HEK293T (cell line): ENCODE measurements at regions not wholly inside any gene's neighbourhood (a gene's known extent, or its start where the extent isn't known, plus 50 kb on each side); places are given as distances from the start of the nearest gene placed in this dataset.

ENCODE experiments used
- ARNT ChIP-seq: fragments of 450-650 bp; IDR thresholded peaks from 2 replicates; pipeline ENCODE4 v1.6.1; 2017; ENCODE audit warnings: mild to moderate bottlenecking
- CTBP1 ChIP-seq: fragments of 450-650 bp; IDR thresholded peaks from 2 replicates; pipeline ENCODE4 v1.6.1; 2016; ENCODE audit warnings: borderline replicate concordance
- ELF4 ChIP-seq: fragments of 450-650 bp; IDR thresholded peaks from 2 replicates; pipeline ENCODE4 v1.6.1; 2017; ENCODE audit warnings: antibody characterized with exemption
- FOXK2 ChIP-seq: fragments of 450-650 bp; IDR thresholded peaks from 2 replicates; pipeline ENCODE4 v1.6.1; 2016; ENCODE audit warnings: mild to moderate bottlenecking
- FOXM1 ChIP-seq: fragments of 450-650 bp; IDR thresholded peaks from 2 replicates; pipeline ENCODE4 v1.6.1; 2017; ENCODE audit warnings: mild to moderate bottlenecking, borderline replicate concordance
- HDGF ChIP-seq: fragments of 450-650 bp; IDR thresholded peaks from 2 replicates; pipeline ENCODE4 v1.6.1; 2017; ENCODE audit warnings: antibody characterized with exemption, borderline replicate concordance
- SP1 ChIP-seq: fragments of 450-650 bp; IDR thresholded peaks from 2 replicates; pipeline ENCODE4 v1.6.1; 2017
- TARDBP ChIP-seq: fragments of 450-650 bp; IDR thresholded peaks from 2 replicates; pipeline ENCODE4 v1.6.1; 2016

DNA sequence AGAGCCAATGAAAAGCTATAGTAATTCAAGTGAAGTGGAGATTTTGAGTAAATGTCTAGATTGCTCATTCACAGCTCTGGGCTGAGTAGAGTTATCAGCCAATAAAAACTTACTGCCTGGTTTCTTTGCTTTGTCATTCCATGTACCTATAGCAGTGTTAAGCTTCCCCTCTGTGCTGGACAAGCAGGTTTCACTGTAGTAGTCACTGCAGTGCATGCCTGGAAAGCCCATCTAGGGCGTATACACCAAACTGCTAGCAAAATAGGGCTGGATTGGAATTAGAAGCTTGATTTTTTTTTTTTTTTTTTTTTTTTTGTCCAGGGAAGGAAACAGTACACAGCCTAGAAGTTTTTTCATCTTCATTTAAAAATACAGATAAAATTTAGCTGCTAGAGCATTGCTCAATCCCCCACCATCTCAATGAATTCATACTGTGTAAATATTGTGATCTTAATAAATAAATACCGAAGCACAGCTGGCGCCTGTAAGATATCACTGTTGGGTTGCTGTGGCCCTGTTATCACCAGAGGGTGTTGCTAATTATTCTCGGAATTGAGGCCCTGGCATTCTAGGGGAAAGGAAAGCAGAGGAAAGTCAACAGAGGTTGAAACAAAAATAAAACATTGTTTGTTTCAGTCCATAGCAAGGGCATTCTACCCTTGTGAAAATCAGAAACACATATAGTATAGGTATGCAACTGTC is 968.5 kb upstream of the GJE1 start:
- TF ChIP-seq FOXM1 (no peak), HDGF (no peak), ARNT (no peak), SP1 (no peak), CTBP1 (no peak), FOXK2 (no peak), ELF4 (no peak), TARDBP (no peak)
